LNCAP (cell line): ENCODE measurements at regions not wholly inside any gene's neighbourhood (a gene's known extent, or its start where the extent isn't known, plus 50 kb on each side); places are given as distances from the start of the nearest gene placed in this dataset.

Experiments used
- CTCF ChIP-seq: fragments of 450-650 bp; IDR thresholded peaks from 2 replicates; pipeline ENCODE4 v1.5.1; 2017; ENCODE audit warnings: mild to moderate bottlenecking

- TF ChIP-seq CTCF: no peak
These were observed 231.0 kb upstream of the SMIM30 start for GRCh38 chr7:113349339-113349738.

GRCh38 chr7:113339661-113340060, 221.3 kb upstream of the SMIM30 start:
- TF ChIP-seq CTCF: no peak

DNA sequence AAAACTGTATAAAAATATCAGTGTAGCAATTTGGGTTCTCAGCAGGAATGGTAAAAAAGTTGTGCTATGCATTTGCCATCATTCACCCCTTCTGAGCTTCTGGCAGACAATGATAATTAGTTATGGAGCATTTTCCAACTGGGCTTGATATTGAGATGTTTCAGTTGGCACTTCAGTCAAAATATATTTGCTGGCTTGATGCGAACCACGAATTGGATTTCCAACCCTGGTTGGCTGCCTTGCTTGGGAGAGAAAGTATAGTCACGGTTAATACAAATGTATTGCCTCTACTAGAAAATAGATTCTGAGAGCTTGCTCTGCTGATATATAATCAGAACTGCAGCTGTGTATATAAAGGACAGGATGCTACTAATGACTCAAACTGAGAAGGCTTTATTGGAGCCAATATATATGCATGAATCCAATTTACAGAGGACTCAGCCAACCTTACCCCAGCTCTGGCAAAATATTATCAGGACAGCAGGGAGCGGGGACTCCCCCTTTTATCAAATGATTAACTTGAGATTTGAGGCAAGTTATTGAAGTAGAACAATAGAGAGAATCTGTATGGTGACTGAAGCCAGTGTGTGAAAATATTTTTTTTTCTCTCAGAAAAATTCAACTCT, 219.8 kb upstream of the SMIM30 start:
- TF ChIP-seq CTCF: no peak

GRCh38 chr7:113331155-113331898, 213.0 kb upstream of the SMIM30 start:
- TF ChIP-seq CTCF: no peak

DNA sequence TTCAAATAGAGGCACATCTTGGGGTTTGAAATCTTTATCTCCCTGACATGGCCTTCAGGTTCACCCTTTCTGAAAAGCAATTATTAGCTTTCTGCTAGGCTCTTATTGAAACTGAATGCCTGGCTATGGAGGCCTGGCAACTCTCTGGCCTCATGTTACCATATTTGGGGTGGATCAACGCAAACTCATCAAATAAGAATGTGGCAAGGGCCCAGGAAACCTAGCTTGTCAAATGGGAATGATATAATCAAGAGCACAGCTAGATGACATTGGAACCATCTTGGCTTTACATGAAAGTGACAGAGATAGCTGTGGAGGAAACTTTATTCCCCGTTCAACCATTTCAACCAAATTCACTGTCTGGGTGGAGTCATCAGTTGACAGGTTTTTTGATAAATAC, 202.8 kb upstream of the SMIM30 start:
- TF ChIP-seq CTCF: no peak

GRCh38 chr7:113320419-113320818, 202.1 kb upstream of the SMIM30 start:
- TF ChIP-seq CTCF: no peak

- no peak for TF ChIP-seq CTCF
These were observed 196.2 kb upstream of the SMIM30 start for GRCh38 chr7:113314594-113314993.
